GM21390 (cell line): ENCODE measurements at regions not wholly inside any gene's neighbourhood (a gene's known extent, or its start where the extent isn't known, plus 50 kb on each side); places are given as distances from the start of the nearest gene placed in this dataset.

Experiments
- ATAC-seq: cut with Tn5 transposase; IDR thresholded peaks from one replicate; pipeline ENCODE4 v1.9.1; 2021; ENCODE audit not compliant: unreplicated experiment

- ATAC-seq = no peak
These were observed 94.6 kb upstream of the FAM47C start for GRCh38 chrX:36913551-36913950.

GRCh38 chrX:36916941-36917340 lies 91.2 kb upstream of the FAM47C start:
- ATAC-seq = no peak

GRCh38 chrX:36927712-36928111 lies 80.5 kb upstream of the FAM47C start:
- ATAC-seq = no peak

- no peak for ATAC-seq
These were observed 77.7 kb upstream of the FAM47C start for GRCh38 chrX:36930491-36930890.

- ATAC-seq = no peak
These were observed 61.0 kb upstream of the FAM47C start for GRCh38 chrX:36947214-36947613.

- no peak for ATAC-seq
These were observed 57.5 kb upstream of the FAM47C start for GRCh38 chrX:36950495-36951253.

GRCh38 chrX:36957425-36958328 lies 50.5 kb upstream of the FAM47C start:
- ATAC-seq = no peak
